Right renal cortex interstitium (tissue), 3 donors: ENCODE measurements at regions not wholly inside any gene's neighbourhood (a gene's known extent, or its start where the extent isn't known, plus 50 kb on each side); places are given as distances from the start of the nearest gene placed in this dataset.
"Not testable (repeated sequence)": the region's sequence is repeated elsewhere in the genome, so short reads cannot be mapped to it uniquely, and the experiment has no call there.

Experiments
- DNase-seq, 3 donors: peaks; one replicate each; pipeline ENCODE4 v3.0.0-alpha.2; 2013; ENCODE audit warnings: low read depth in 3 of 3, low spot score in 2 of 3

- no peak for DNase-seq
These were observed 241.6 kb downstream of the ZPLD1 start for GRCh38 chr3:102676424-102676823.

- peak; percentile 15 to 60 (median 25) for DNase-seq
These were observed 247.9 kb downstream of the ZPLD1 start for GRCh38 chr3:102682741-102683140.

- DNase-seq = no peak
These were observed 252.0 kb downstream of the ZPLD1 start for GRCh38 chr3:102686792-102687191.

- DNase-seq = no peak
These were observed 253.2 kb downstream of the ZPLD1 start for GRCh38 chr3:102687851-102688555.

- DNase-seq = no peak
These were observed 253.7 kb downstream of the ZPLD1 start for GRCh38 chr3:102688556-102688930.

GRCh38 chr3:102691507-102691906 lies 256.7 kb downstream of the ZPLD1 start:
- no peak for DNase-seq

- no peak for DNase-seq
These were observed 264.4 kb downstream of the ZPLD1 start for GRCh38 chr3:102699104-102699818.

GRCh38 chr3:102699819-102700140 lies 265.0 kb downstream of the ZPLD1 start:
- no peak for DNase-seq

GRCh38 chr3:102712896-102713295 lies 278.1 kb downstream of the ZPLD1 start:
- no peak for DNase-seq

- no peak for DNase-seq
These were observed 279.8 kb downstream of the ZPLD1 start for GRCh38 chr3:102714567-102714966.

GRCh38 chr3:102715030-102715697 lies 280.3 kb downstream of the ZPLD1 start:
- no peak for DNase-seq

- no peak for DNase-seq
These were observed 283.8 kb downstream of the ZPLD1 start for GRCh38 chr3:102718651-102719050.

GRCh38 chr3:102722317-102722716 lies 287.5 kb downstream of the ZPLD1 start:
- DNase-seq = no peak

GRCh38 chr3:102727340-102727739 lies 292.5 kb downstream of the ZPLD1 start:
- no peak for DNase-seq

- DNase-seq = not testable (repeated sequence)
These were observed 297.8 kb downstream of the ZPLD1 start for GRCh38 chr3:102732581-102732980.

GRCh38 chr3:102733791-102734563 lies 299.2 kb downstream of the ZPLD1 start:
- DNase-seq = no peak

- DNase-seq = no peak
These were observed 300.5 kb downstream of the ZPLD1 start for GRCh38 chr3:102735311-102735710.

- no peak for DNase-seq
These were observed 301.6 kb downstream of the ZPLD1 start for GRCh38 chr3:102736288-102736974.

GRCh38 chr3:102736975-102737304 lies 302.1 kb downstream of the ZPLD1 start:
- DNase-seq = no peak

GRCh38 chr3:102737353-102737752 lies 302.5 kb downstream of the ZPLD1 start:
- DNase-seq = no peak

- no peak for DNase-seq
These were observed 306.3 kb downstream of the ZPLD1 start for GRCh38 chr3:102741105-102741504.
